ENCODE measurements at regions not wholly inside any gene's neighbourhood (a gene's known extent, or its start where the extent isn't known, plus 50 kb on each side); places are given as distances from the start of the nearest gene placed in this dataset.

GRCh38 chr14:71243697-71244096 is 336.4 kb downstream of the PCNX1 start:
- no peaks in the 10 kb centered on the region for H3K36me3 ChIP-seq
- ATAC-seq (ENCODE audit: insufficient number of reproducible peaks, low FRiP score, low read depth): no peak
- H3K4me3 ChIP-seq: no peak overlapping the region
- no peaks in the 10 kb centered on the region for H3K9me3 ChIP-seq
- TF ChIP-seq CTCF (IDR thresholded peaks at IDR 0.05): no peak
- peak overlapping the region in 1 of 2 donors; percentile 28 for H3K27ac ChIP-seq
- no peaks in the 10 kb centered on the region for H3K27me3 ChIP-seq (replicated peaks; ENCODE audit: insufficient read depth)
- no peak for DNase-seq (ENCODE audit: low spot score)
- peaks cover 23 to 34% of the 10 kb centered on the region in 2 donors for H3K4me1 ChIP-seq (ENCODE audit: control insufficient read depth in 1 of 2, low read depth in 2 of 2)

GRCh38 chr14:71244341-71244740 is 337.1 kb downstream of the PCNX1 start:
- Histone ChIP-seq H3K4me1 (ENCODE audit: control insufficient read depth in 1 of 2, low read depth in 2 of 2) (peaks cover 23 to 34% of the 10 kb centered on the region in 2 donors), H3K36me3 (no peaks in the 10 kb centered on the region), H3K27me3 (replicated peaks; ENCODE audit: insufficient read depth) (no peaks in the 10 kb centered on the region), H3K27ac (peak overlapping the region in 1 of 2 donors; percentile 28), H3K9me3 (no peaks in the 10 kb centered on the region), H3K4me3 (no peak overlapping the region)
- DNase-seq (ENCODE audit: low spot score) (no peak), ATAC-seq (ENCODE audit: insufficient number of reproducible peaks, low FRiP score, low read depth) (no peak)
- TF ChIP-seq CTCF (IDR thresholded peaks at IDR 0.05): no peak

- Histone ChIP-seq H3K27me3 (replicated peaks; ENCODE audit: insufficient read depth) (no peaks in the 10 kb centered on the region), H3K4me1 (ENCODE audit: control insufficient read depth in 1 of 2, low read depth in 2 of 2) (peaks cover 23 to 34% of the 10 kb centered on the region in 2 donors), H3K27ac (no peak overlapping the region), H3K36me3 (no peaks in the 10 kb centered on the region), H3K4me3 (no peak overlapping the region), H3K9me3 (no peaks in the 10 kb centered on the region)
- no peak for ATAC-seq (ENCODE audit: insufficient number of reproducible peaks, low FRiP score, low read depth)
- no peak for TF ChIP-seq CTCF (IDR thresholded peaks at IDR 0.05)
- DNase-seq (ENCODE audit: low spot score): no peak
Observed at GRCh38 chr14:71245659-71246361, 338.6 kb downstream of the PCNX1 start.

- H3K27ac ChIP-seq: no peak overlapping the region
- no peaks in the 10 kb centered on the region for H3K36me3 ChIP-seq
- no peaks in the 10 kb centered on the region for H3K27me3 ChIP-seq (replicated peaks; ENCODE audit: insufficient read depth)
- no peak for DNase-seq (ENCODE audit: low spot score)
- no peaks in the 10 kb centered on the region for H3K9me3 ChIP-seq
- H3K4me3 ChIP-seq: no peak overlapping the region
- H3K4me1 ChIP-seq (ENCODE audit: control insufficient read depth in 1 of 2, low read depth in 2 of 2): peaks cover 23 to 33% of the 10 kb centered on the region in 2 donors
- no peak for TF ChIP-seq CTCF (IDR thresholded peaks at IDR 0.05)
- no peak for ATAC-seq (ENCODE audit: insufficient number of reproducible peaks, low FRiP score, low read depth)
Observed at GRCh38 chr14:71246539-71246938, 339.3 kb downstream of the PCNX1 start.

GRCh38 chr14:71247106-71247505 is 339.8 kb downstream of the PCNX1 start:
- Histone ChIP-seq H3K4me3 (no peak overlapping the region), H3K27me3 (replicated peaks; ENCODE audit: insufficient read depth) (no peaks in the 10 kb centered on the region), H3K36me3 (no peaks in the 10 kb centered on the region), H3K4me1 (ENCODE audit: control insufficient read depth in 1 of 2, low read depth in 2 of 2) (peaks cover 20 to 27% of the 10 kb centered on the region in 2 donors), H3K27ac (no peak overlapping the region), H3K9me3 (no peaks in the 10 kb centered on the region)
- DNase-seq (ENCODE audit: low spot score) (no peak), ATAC-seq (ENCODE audit: insufficient number of reproducible peaks, low FRiP score, low read depth) (no peak)
- no peak for TF ChIP-seq CTCF (IDR thresholded peaks at IDR 0.05)
